Stimulated activated CD4-positive, alpha-beta T cell treated with anti-CD3 and anti-CD28 coated beads, TNF-alpha, amount 100 ng/mL, for 24 hours (primary cell): ENCODE measurements at regions not wholly inside any gene's neighbourhood (a gene's known extent, or its start where the extent isn't known, plus 50 kb on each side); places are given as distances from the start of the nearest gene placed in this dataset.
A peak's percentile ranks its signal among the peaks of the same experiment; 100 is the strongest.

Experiments used
- DNase-seq, 3 experiments: peaks; one replicate each; pipeline ENCODE4 v3.0.0-alpha.2; 2020; ENCODE audit warnings: low read depth in 3 of 3

DNA sequence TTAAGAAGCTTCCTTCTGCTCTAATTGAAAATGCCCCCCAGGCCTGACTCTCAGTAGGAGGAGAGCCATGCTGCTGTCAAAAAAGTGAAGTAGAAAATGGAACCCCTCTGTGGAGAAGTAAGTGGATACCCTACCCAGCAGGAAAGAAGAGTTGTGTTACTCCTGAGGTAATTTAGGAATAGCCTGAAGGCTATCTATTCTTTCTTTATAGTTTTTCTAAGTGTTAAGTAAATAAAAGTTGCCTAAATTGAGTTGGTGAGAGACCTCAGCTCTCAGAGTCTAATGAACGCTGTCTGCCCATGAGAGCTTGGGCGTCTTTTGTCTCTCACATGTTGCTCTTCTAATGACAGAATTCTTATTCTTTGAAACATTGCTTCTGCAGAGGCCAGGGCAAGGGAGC lies 116.2 kb downstream of the NSUN3 start:
- DNase-seq = no peak

DNA sequence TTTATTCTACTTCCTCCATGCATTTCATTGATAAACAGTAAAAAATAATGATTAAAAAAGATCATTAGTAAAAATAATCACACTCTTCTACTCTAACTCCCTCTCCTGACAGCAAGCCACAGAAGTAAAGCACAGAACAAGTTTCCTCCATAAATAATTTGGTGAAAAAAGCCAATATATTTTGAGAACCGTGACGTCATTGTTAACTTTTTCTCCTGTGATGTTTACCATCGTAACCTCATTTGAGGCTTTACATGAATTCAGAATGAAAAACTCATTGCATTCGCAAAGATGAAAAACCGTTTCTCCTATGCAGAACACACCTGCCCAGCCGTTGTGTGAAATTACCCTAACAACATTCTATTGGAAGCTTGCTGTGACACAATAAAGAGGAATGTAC lies 120.7 kb downstream of the NSUN3 start:
- no peak for DNase-seq

DNA sequence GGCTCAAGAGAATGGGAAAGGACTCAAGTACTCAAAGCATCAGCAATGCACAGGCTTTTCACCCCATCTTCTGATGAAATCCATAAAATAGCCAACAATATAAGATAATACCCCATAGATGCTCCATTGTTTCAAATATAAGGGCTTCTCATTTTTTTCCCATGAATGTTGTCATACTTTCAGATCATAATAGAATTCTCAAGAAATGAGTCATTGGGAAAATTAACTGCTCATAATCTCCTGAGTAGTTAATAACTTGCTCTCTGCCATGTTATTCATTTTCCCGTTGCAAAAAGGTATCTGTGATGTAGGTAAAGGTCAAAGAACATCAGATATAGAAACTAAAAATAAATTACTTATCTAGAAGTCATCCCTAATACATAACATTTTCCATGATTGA lies 121.9 kb downstream of the NSUN3 start:
- DNase-seq = no peak

DNA sequence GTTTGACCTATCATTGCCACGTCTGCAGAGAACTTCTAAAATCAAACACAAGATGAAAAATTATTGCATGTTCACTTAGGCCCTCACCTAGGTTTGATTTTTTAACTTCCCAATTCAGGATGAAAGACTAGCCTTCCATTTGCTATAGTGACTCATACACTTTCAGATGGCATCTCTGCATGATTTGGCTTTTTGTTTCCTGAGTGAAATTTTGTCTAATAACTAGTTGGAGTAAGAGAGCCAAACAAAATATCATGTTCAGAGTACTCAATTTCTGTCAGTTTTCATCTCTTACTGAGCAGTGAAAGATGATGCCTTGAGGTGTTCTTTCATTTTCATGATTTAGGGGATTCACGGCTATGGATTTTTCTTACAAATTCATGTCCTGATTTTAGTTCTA lies 122.9 kb downstream of the NSUN3 start:
- DNase-seq = no peak

DNA sequence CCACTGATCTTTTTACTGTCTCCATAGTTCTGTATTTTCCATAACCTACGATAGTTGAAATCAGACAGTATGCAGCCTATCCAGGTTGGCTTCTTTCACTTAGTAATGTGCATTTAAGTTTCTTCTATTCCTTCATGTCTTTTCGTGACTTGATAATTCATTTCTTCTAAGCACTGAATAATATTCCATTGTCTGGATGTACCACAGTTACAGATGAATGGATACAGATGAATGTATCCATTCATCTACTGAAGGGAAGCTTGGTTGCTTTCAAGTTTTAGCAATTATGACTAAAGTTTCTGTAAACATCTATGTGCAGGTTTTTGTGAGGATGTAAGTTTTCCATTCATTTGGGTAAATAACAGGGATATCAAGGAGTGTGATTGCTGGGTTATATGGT lies 124.8 kb downstream of the NSUN3 start:
- no peak for DNase-seq

DNA sequence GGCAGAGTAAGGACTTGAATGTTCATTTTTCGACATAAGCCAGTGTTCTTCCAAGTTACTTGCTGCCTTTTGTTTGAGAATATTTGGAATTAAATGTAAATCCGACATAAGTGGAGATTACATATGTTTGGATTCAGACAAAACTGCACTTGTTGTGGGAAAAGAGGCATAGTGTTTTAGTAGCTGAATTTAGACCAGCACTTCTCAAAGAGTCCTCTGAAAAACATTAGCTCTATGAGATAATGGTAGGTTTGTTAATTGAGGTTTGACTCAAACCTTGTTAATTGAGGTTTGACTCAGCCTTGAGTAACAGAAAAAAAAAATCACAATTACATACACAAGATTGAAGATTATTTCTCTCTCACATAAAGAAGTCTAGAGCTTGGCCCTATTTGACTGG lies 132.5 kb downstream of the NSUN3 start:
- no peak for DNase-seq

DNA sequence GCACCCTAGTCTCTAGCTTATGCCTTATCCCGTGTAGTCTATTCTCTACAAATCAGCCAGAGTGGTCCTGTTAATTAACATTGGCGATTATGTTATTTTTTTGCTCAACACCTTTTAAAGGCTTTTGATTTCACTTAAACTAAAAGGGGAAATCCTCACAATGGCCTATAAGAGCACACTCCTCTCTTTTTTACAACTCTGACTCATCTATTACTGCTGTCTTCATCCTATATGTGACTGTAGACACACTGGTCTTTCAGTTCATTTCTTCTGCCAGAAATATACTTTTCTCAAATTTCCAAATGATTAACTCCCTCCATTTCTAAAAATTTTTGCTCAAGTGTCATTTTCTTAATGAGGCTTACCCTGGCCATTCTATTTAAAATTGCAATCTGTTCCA lies 143.4 kb downstream of the NSUN3 start:
- no peak for DNase-seq

DNA sequence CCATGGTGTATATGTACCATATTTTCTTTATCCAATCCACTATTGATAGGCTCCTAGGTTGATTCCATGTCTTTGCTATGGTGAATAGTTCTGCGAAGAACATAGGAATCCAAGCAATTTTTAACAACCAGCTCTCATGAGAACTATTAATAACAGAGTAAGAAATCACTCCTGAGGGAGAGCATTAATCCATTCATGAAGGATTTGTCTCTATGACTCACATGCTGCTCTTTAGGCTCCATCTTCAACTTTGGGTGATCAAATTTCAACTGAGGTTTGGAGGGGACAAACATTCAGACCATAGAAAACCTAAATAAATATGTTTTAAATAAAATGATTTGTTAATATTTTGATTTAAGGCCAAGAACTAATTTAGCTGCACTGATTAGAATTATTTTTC lies 147.4 kb downstream of the NSUN3 start:
- DNase-seq = no peak

DNA sequence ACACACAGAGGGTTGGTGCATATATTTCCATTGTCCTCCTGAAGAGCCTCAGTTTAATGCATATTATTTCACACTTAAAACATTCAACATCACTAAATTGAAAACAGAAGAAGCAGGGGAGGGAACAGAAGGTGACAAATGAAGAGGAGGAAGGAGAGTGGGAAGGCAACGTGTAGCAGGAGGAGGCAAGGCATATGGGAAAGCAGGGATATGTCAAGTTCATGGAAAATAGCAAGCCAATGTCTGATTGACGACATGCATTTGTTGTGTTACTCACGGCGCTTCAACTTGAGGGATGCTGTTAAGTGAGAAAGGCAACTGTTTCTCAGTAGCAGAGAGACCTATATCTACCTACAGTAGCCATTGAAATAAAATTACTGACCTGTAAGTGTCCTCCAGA lies 154.5 kb downstream of the NSUN3 start:
- no peak for DNase-seq

DNA sequence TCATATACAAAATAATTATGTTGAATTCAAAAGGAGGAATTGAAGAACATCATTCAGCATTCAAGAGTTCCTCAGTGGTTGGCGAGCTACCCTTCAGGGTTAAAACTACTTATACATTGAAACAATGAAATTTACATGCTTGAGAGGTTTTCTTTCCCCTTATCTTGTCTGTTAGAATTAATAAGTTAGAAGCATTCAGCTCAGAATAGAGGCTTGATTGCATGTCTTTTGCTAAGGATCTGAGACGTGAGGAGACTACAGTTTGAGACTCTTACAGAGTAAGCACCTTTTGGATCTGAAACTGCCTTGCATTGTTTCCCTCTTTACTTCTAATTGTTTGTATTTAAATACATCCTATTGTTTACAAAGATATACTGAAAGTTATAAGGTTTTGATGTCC lies 157.6 kb downstream of the NSUN3 start:
- no peak for DNase-seq

DNA sequence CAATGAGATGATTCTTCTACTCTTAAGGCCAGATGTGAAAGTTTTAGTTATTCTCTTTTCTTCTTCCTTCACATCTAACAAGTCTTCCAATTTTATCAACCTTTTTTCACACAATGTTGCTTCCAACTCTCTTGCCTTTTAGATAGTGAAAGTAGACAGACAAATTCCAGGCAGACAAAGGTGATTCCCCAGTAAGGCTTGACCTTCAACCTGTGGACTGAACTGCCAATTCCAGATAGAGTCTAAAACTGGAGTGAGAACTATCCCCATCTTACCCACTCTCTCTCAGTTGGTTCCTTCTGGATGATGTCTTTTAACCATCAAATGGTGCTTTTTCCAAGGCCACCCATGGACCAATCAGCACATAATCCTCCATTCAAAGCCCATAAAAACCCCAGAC lies 159.0 kb downstream of the NSUN3 start:
- no peak for DNase-seq

DNA sequence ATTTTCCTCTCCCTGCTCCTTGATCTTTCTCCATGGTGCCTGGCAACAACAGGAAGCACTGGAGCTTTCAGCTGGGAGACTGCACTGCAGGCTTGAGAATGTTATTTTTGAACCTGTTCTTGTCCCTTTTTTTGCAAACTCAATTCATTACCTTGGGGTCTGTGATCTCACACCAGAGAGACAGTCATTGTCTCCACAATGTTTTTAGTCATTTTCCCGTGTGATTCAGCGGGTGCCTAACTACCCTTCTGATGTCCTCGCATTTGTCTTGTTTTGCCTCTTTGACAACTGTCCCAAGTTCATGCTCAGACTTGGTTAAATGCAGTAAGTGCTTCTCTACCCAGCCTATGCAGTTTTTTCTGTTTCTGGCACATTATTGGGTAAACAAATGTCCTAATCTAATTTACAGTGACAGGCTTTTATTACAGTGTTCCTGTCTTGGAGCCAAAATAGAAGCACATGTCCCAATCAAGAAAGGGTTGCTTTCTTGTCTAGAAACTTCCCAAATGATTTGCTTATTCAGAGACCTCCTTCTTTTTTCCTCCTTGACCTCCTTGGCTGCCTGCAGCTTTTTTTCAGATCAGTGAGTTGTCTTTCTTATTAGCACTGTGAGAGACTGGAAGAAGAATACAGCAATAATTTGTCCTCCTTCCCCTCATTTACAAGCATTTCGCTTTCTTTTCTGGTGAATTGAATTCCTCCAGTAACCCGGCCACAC lies 162.4 kb downstream of the NSUN3 start:
- no peak for DNase-seq

DNA sequence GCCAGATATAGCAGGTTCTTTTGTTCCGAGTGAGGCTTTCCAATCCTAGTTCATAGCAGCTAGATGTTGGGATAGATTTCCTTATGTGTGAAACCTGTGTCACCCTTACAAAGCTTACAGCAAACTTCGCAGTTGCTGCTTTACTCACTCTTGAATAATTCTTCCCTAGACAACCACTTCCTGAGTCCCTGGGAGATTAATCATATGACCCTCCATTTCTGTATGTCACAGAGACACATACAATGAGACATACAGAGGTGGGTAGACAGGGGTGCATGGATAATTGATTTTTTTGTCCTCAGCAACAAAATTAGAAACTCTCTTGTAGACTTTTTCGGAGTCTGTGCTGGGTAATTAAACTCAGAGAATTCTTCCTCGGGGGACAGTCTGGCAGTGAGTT lies 163.2 kb downstream of the NSUN3 start:
- no peak for DNase-seq

DNA sequence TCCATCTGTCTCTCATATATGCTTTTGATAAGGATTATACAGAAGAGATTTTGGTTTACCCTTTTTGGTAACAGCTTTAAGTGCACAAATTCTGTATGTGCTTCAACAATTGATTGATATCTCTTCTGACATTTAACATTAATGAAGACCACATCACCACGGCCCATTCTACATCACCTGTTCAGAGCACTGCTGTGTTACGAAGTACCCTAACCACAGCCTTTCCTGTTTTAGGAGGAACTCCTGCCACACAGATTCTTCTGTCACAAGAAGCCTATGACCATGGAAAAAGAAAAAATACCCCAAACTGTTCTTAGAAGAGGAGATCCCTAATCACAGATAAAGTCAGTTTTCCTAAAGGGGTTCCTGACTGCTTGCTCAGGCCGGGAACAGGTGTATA lies 170.1 kb downstream of the NSUN3 start:
- no peak for DNase-seq

DNA sequence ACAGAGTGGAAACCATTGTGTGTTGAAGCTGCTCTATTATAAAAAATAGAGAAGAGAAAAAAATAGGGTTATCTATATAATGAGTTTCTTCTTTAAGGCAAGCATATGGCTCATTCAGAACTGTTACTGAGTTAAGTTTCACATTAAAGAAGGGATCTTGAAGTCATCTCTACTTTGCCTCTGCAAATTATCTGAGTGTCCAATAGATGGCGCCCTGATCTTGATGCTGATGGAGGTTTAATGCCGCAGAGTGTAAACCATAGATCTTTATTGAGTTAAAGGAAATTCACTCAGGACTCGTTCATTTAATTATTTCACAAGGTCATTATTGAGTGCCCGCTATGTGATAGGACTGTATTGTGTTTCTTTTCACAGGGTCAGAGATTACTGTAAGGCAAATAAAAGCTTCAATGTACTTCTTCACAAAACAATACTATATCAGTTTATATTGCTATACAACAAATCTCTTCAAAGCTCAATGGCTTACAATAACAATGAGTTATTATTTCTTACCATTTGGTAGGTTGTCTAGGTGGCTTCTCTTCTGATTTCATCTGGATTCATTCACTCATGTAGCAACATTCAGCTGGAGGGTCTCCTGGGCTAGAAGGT lies 171.4 kb downstream of the NSUN3 start:
- no peak for DNase-seq

DNA sequence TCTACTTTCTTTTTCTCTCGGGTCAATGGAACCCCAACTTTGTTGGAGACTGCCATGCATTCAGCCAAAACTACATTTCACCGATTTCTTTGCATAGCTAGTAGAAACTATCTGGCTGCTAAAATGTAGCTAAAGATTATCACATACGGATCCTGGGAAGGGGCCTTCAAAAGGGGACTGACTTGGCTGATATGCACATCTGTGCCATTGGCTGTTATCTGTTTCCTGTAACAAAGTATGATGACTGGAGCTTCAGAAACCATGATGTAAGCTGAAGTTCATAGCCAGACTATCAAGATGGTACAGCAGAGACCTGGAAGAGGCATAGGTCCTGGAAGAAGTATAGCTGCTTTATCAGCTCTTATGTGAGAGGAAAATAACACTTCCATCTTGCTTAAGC lies 179.1 kb downstream of the NSUN3 start:
- DNase-seq = no peak

DNA sequence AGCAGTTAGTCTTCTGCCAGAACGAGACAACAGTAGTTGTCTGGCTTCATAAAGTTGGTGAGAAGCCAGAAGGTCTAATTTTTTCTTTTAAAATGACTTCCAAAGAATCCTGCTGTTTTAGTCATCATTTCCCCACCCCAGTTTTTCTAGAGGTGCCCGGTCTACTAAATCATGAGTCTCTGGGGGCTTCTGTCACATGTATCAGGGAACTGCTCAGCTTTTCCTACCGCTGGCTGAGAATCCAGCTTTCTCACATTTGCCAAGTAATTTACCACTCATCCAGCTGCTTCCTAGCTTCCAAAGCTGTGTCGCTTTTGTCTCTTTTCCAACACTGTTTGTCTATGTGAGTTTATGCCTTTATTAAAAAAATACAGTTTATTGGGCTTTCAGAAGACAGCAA lies 183.3 kb downstream of the NSUN3 start:
- DNase-seq = no peak

DNA sequence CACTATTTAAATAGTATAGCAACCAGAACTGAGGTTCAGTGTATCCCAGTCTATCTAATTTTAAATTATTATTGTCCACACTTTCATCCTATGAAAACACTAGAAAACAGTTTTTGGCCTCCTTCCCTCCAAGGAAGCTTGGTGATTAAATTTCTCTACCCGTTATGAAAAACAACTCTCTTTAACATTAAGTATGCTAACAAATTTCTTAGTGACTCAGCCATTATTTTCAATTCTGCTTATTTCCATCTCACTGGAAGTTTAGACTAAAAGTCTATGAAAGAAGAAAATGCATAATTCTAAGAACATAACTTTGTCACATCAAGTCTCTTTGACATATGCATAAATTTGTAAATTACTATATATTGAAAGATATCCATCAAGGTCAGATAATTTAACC lies 185.2 kb downstream of the NSUN3 start:
- DNase-seq = no peak

DNA sequence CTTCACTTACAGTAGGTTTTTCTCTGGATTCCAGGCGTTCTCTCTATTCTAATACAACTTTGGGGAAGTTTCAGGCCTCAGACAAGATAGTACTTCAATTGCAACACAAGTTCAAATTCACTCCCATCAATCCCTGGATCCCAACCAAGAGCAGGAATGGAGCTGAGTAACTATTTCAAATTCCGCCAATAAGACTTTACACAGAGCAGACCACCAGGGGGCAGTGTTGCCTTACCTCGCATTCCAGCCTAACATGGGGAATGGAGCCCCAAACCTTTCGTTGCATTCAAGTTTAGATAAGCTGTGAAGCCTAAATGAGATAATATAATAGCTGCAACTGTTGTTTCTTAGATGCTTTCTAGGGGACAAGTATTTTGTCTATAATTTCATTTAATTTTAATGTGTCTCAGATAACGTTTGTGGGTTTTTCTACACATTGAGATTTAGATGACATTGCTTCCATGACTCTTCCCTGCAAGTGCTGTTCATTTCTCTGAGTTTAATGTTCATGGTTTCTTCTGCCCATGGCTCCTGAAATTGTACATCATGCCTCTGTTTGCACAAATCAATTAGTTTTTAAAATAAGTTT lies 186.7 kb downstream of the NSUN3 start:
- DNase-seq = peak; percentile 21 to 61 (median 25)

DNA sequence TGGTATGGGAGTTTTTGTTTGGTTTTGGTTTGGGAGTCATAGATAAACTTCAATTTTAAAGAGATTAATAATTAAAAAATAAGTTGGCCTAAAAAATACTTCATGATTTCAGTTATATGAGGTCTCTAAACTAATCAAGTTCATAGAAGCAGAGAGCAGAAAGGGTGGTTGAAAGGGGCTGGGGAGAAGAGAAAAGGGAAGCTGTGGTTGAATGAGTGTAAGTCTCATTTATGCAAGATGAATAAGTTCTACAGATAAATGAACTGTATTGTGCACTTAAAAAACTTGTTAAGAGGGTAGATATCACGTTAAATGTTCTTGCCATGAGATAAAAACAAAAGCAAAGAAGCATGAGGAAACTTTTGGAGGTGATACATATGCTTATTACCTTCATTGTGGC lies 188.7 kb downstream of the NSUN3 start:
- no peak for DNase-seq

DNA sequence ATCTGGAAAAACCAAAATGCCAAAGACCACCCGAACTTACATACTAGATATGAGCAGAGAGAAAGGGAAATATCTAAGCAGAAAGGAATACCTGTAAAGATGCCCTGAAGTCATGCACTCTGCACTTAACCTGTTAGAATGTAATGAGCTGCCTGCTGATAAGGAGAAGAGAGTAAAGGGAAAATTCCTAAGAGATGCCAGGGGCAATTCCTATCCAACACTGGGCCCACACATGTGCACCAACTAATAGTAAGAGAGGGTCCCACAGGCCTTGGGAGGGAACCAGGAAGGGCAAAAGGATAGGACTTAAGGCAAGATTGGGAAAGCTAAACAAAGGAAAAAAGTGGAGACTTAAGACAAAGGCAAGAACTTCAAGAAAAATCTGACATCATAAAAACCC lies 189.5 kb downstream of the NSUN3 start:
- no peak for DNase-seq

DNA sequence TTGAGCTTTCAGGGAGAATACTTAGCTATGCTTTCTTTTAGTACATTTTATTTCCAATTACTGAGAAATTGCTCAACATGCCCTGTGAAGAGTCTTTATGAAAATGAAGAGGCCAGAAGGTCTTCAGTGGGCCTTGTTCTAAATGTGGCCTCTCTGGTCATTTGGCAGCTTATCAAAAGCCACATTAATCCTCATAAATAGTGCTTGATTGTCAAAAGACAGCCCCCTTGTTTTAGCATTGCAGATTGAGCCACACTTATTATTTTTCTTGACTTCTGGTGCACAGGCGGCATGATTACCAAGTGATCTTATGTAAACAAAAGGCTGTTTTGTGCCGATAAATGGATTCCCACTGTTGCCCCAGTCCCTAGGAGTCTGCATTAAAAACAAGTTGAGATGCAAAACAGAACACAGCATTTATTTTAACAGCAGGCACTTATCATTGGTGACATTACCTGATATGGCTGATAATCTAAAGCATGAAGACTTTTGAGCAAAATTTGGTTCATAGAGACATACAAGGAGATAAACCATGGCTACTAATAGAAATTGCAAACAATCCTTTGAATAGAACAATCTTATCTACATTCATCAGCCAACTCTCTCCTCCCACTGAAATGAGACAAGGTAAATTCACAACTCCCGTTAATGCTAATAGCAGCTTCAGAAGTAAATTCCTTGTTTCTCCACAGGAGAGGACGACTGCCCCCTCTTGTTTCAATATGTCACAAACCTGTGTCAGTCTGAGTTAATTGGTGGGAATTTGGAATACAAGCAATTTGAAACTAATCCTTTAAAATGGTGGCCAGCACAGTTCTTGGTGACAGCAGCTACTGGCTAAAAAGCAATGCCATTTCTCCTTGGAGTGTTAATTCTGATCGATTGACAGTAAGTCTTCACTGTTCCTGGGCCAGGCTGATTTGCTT lies 194.3 kb downstream of the NSUN3 start:
- no peak for DNase-seq

DNA sequence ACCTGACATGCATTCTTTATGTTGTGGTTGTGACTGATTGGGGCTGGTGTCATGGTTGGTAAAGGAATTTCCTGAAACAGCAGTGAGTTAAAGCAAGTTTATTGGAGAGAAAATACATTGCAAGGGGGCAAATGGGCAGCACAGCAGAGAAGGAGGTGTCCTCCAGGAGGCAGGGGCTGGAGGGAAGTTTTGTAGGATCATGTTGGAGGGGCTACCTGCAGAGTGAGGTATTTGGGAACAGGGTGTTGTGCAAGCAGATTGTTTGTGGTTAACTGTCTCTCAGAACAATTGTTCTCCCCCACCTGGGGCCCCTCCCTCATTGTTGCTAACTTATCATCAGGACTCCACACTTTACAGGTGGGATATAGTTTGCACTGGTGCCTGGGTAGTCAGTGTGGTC lies 196.0 kb downstream of the NSUN3 start:
- no peak for DNase-seq
